OCI-LY1 (cell line): ENCODE measurements at regions not wholly inside any gene's neighbourhood (a gene's known extent, or its start where the extent isn't known, plus 50 kb on each side); places are given as distances from the start of the nearest gene placed in this dataset.
"Not testable (repeated sequence)": the region's sequence is repeated elsewhere in the genome, so short reads cannot be mapped to it uniquely, and the experiment has no call there.

Experiments
- H2AFZ ChIP-seq: fragments of 200-600 bp; sonication (generic), shearing (Covaris generic); 2 replicates; pipeline ENCODE4 v1.6.0; 2014; ENCODE audit warnings: antibody characterized with exemption, mild to moderate bottlenecking, low read length
- H3F3A ChIP-seq: fragments of 200-600 bp; sonication (generic), shearing (Covaris generic); 2 replicates; pipeline ENCODE4 v1.6.0; 2014; ENCODE audit warnings: mild to moderate bottlenecking, antibody characterized with exemption, low read length, moderate library complexity; ENCODE audit not compliant: insufficient read depth
- H3K27ac ChIP-seq: fragments of 200-600 bp; sonication (generic); 2 replicates; pipeline ENCODE4 v1.5.1; 2014; ENCODE audit warnings: low read length, mixed run types, mild to moderate bottlenecking, low read depth; ENCODE audit not compliant: poor library complexity, severe bottlenecking
- H3K27me3 ChIP-seq: fragments of 200-600 bp; sonication (generic); 2 replicates; pipeline ENCODE4 v1.6.0; 2014; ENCODE audit warnings: antibody characterized with exemption, mild to moderate bottlenecking, low read length, moderate library complexity; ENCODE audit not compliant: insufficient read depth
- H3K36me3 ChIP-seq: fragments of 200-600 bp; sonication (generic); 2 replicates; pipeline ENCODE4 v1.6.1; 2014; ENCODE audit warnings: mild to moderate bottlenecking, antibody characterized with exemption, low read length, moderate library complexity, mixed read lengths; ENCODE audit not compliant: insufficient read depth
- H3K4me1 ChIP-seq: fragments of 200-600 bp; sonication (generic); 2 replicates; pipeline ENCODE4 v1.5.1; 2014; ENCODE audit warnings: mild to moderate bottlenecking, low read length, moderate library complexity; ENCODE audit not compliant: insufficient read depth, severe bottlenecking
- H3K4me2 ChIP-seq: fragments of 200-600 bp; sonication (generic), shearing (Covaris generic); 2 replicates; pipeline ENCODE4 v1.6.1; 2014; ENCODE audit warnings: low read length
- H3K4me3 ChIP-seq: fragments of 200-600 bp; sonication (generic); 2 replicates; pipeline ENCODE4 v1.5.1; 2014; ENCODE audit warnings: low read length, low read depth, mild to moderate bottlenecking, mixed read lengths; ENCODE audit not compliant: poor library complexity, severe bottlenecking
- H3K79me2 ChIP-seq: fragments of 200-600 bp; shearing (Covaris generic); 2 replicates; pipeline ENCODE4 v1.6.1; 2016; ENCODE audit warnings: mixed run types, low read length, mixed read lengths; ENCODE audit not compliant: insufficient read depth
- H3K9ac ChIP-seq: fragments of 200-600 bp; sonication (generic), shearing (Covaris generic); 2 replicates; pipeline ENCODE4 v1.6.1; 2014; ENCODE audit warnings: mild to moderate bottlenecking, low read length, mixed read lengths
- H3K9me2 ChIP-seq: fragments of 200-600 bp; sonication (generic), shearing (Covaris generic); 2 replicates; pipeline ENCODE4 v1.6.1; 2014; ENCODE audit warnings: low read depth, mild to moderate bottlenecking, low read length, mixed read lengths
- H3K9me3 ChIP-seq: fragments of 200-600 bp; shearing (Covaris generic); 2 replicates; pipeline ENCODE4 v1.6.1; 2014; ENCODE audit warnings: low read length, mixed read lengths
- H4K20me1 ChIP-seq: fragments of 200-600 bp; sonication (generic), shearing (Covaris generic); 2 replicates; pipeline ENCODE4 v1.6.0; 2016; ENCODE audit warnings: mild to moderate bottlenecking, low read length; ENCODE audit not compliant: insufficient read depth
- EZH2 ChIP-seq: fragments of 200-600 bp; sonication (generic), shearing (Covaris generic); IDR thresholded peaks from 2 replicates; pipeline ENCODE4 v1.8.0; 2017; ENCODE audit warnings: borderline replicate concordance, mixed run types, mild to moderate bottlenecking, antibody characterized with exemption, low read length, moderate library complexity, mixed read lengths
- TF ChIP-seq, protein P1 (sequence below): fragments of 200-600 bp; sonication (generic), shearing (Covaris generic); IDR thresholded peaks from 2 replicates; pipeline ENCODE4 v1.5.1; 2017; ENCODE audit warnings: mild to moderate bottlenecking, antibody characterized with exemption, low read length, moderate library complexity, mixed read lengths

GRCh38 chr1:101175886-101176285, 60.9 kb upstream of the S1PR1 start:
- no peak for TF ChIP-seq EZH2
- TF ChIP-seq, protein P1, sequence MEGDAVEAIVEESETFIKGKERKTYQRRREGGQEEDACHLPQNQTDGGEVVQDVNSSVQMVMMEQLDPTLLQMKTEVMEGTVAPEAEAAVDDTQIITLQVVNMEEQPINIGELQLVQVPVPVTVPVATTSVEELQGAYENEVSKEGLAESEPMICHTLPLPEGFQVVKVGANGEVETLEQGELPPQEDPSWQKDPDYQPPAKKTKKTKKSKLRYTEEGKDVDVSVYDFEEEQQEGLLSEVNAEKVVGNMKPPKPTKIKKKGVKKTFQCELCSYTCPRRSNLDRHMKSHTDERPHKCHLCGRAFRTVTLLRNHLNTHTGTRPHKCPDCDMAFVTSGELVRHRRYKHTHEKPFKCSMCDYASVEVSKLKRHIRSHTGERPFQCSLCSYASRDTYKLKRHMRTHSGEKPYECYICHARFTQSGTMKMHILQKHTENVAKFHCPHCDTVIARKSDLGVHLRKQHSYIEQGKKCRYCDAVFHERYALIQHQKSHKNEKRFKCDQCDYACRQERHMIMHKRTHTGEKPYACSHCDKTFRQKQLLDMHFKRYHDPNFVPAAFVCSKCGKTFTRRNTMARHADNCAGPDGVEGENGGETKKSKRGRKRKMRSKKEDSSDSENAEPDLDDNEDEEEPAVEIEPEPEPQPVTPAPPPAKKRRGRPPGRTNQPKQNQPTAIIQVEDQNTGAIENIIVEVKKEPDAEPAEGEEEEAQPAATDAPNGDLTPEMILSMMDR, result no peak
- H3K79me2 ChIP-seq, result no peaks in the 10 kb centered on the region
- no peaks in the 10 kb centered on the region for H3K9me3 ChIP-seq
- no peaks in the 10 kb centered on the region for H3K36me3 ChIP-seq
- H3K27me3 ChIP-seq, result no peaks in the 10 kb centered on the region
- H3K9ac ChIP-seq, result no peak overlapping the region
- no peak overlapping the region for H3K27ac ChIP-seq
- no peak overlapping the region for H3K4me2 ChIP-seq
- no peak overlapping the region for H3K4me3 ChIP-seq
- peak overlapping the region; percentile 71; the same call in 1 of the 2 replicates for H2AFZ ChIP-seq
- peaks cover 14% of the 10 kb centered on the region for H3K4me1 ChIP-seq
- H3F3A ChIP-seq, result no peaks in the 10 kb centered on the region
- H4K20me1 ChIP-seq, result no peaks in the 10 kb centered on the region
- no peaks in the 10 kb centered on the region for H3K9me2 ChIP-seq

DNA sequence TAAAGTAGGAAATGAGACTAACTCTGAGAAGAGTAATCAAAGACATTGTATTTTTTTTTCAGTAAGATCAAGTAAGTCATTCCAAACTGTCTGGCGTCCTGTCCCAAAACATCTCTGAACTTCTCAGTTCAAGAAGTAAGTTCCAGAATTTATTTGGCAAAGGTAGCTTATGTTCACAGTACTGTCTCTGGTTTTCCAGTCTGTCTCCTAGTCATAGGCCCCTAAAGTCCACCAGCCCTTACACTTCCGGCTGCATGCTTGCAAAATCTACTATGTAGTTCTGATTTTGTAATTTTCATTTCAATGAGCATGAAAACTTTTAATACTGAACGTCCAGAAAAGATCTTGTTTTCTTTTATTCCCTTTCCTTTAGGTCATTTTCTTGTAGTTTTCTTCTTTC, 61.4 kb upstream of the S1PR1 start:
- no peak for TF ChIP-seq EZH2
- TF ChIP-seq, protein P1, result no peak
- Histone ChIP-seq H4K20me1 (no peaks in the 10 kb centered on the region), H3K4me3 (no peak overlapping the region), H3K36me3 (no peaks in the 10 kb centered on the region), H3F3A (no peaks in the 10 kb centered on the region), H3K27me3 (no peaks in the 10 kb centered on the region), H2AFZ (peak overlapping the region; percentile 71; the same call in 1 of the 2 replicates), H3K79me2 (no peaks in the 10 kb centered on the region), H3K4me2 (no peak overlapping the region), H3K9me3 (no peaks in the 10 kb centered on the region), H3K4me1 (peaks cover 14% of the 10 kb centered on the region), H3K9ac (no peak overlapping the region), H3K27ac (no peak overlapping the region), H3K9me2 (no peaks in the 10 kb centered on the region)

- no peak overlapping the region for H3K9ac ChIP-seq
Measured at GRCh38 chr1:101174722-101175121, 62.1 kb upstream of the S1PR1 start.

DNA sequence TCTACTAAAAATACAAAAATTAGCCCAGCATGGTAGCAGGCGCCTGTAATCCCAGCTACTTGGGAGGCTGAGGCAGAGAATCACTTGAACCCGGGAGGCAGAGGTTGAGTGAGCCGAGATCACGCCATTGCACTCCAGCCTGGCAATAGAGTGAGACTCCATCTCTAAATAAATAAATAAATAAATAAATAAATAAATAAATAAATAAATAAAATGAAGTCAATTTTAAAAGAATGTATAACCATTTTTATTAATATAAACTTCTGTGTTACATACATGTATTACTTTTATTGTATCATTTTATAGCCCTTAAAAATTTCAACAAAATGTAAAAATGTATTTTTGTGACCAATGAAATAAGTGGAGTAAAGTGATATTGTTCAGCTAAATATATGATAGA, 62.5 kb upstream of the S1PR1 start:
- not testable (repeated sequence) for H3K27ac ChIP-seq, H3K9me2 ChIP-seq, H4K20me1 ChIP-seq, H2AFZ ChIP-seq, H3F3A ChIP-seq, H3K9ac ChIP-seq, H3K27me3 ChIP-seq, H3K4me3 ChIP-seq, H3K4me2 ChIP-seq, H3K36me3 ChIP-seq, H3K79me2 ChIP-seq, H3K9me3 ChIP-seq
- H3K4me1 ChIP-seq, result peaks cover 12% of the 10 kb centered on the region

More at GRCh38 chr1:101174722-101175121, 62.1 kb upstream of the S1PR1 start:
- Histone ChIP-seq H3K4me2 (no peak overlapping the region), H3K79me2 (no peaks in the 10 kb centered on the region), H2AFZ (no peak overlapping the region), H3K4me1 (peaks cover 14% of the 10 kb centered on the region), H3K9me3 (no peaks in the 10 kb centered on the region), H3K27me3 (no peaks in the 10 kb centered on the region), H3K9me2 (no peaks in the 10 kb centered on the region), H3K27ac (no peak overlapping the region), H4K20me1 (no peaks in the 10 kb centered on the region), H3F3A (no peaks in the 10 kb centered on the region), H3K36me3 (no peaks in the 10 kb centered on the region), H3K4me3 (no peak overlapping the region)
- TF ChIP-seq, protein P1, result no peak
- TF ChIP-seq EZH2, result no peak
